ENCODE measurements at regions not wholly inside any gene's neighbourhood (a gene's known extent, or its start where the extent isn't known, plus 50 kb on each side); places are given as distances from the start of the nearest gene placed in this dataset.

- ChIA-PET CTCF (no interaction called here), POLR2A (no interaction called here), RAD21 (ENCODE audit: low non-redundant PET in 1 of 2, low total read pairs in 2 of 2, uncharacterized antibody in 2 of 2, unreplicated experiment in 2 of 2) (no interaction called here)
- Histone ChIP-seq H3K36me3 (ENCODE audit: control insufficient read depth in 1 of 2, insufficient read depth in 2 of 2, low read length in 2 of 2) (no peaks in the 10 kb centered on the region), H4K20me1 (ENCODE audit: insufficient read depth) (no peaks in the 10 kb centered on the region), H3K9ac (ENCODE audit: low read length) (no peak overlapping the region), H3K4me1 (ENCODE audit: control insufficient read depth in 1 of 2, insufficient read depth in 2 of 2, low read length in 2 of 2) (no peaks in the 10 kb centered on the region), H3K27me3 (ENCODE audit: insufficient read depth, low read length) (no peaks in the 10 kb centered on the region), H3K27ac (ENCODE audit: low read depth, low read length) (no peak overlapping the region), H3K4me2 (ENCODE audit: low read length) (no peak overlapping the region), H2AFZ (ENCODE audit: low read depth, low read length, poor library complexity, severe bottlenecking) (no peak overlapping the region), H3K79me2 (ENCODE audit: insufficient read depth, low read length) (no peaks in the 10 kb centered on the region), H3K9me3 (ENCODE audit: control insufficient read depth in 1 of 2, insufficient read depth in 1 of 2, low read depth in 1 of 2, low read length in 2 of 2) (no peaks in the 10 kb centered on the region), H3K4me3 (replicated peaks in 1 of 2; ENCODE audit: low read depth in 1 of 2, low read length in 2 of 2) (no peak overlapping the region), H3K9me2 (ENCODE audit: insufficient read depth) (no peaks in the 10 kb centered on the region)
- intact Hi-C loops (cut with micrococcal nuclease): no loop called here
- DNase-seq (ENCODE audit: low read depth, low spot score): no peak
- no peak for ATAC-seq
- BruUV-seq (replicated peaks): no TSS peak
- no peak for TF ChIP-seq SRF (IDR thresholded peaks at IDR 0.05; ENCODE audit: low read depth)
- no peak for TF ChIP-seq EGR1 (IDR thresholded peaks at IDR 0.05; ENCODE audit: low read depth)
- no peak for TF ChIP-seq REST (IDR thresholded peaks at IDR 0.05; ENCODE audit: low read depth)
- no peak for TF ChIP-seq ZBTB33 (IDR thresholded peaks at IDR 0.05; ENCODE audit: extremely low read depth, insufficient replicate concordance, low read length)
- TF ChIP-seq SP1 (IDR thresholded peaks at IDR 0.05; ENCODE audit: low read depth): no peak
- no peak for TF ChIP-seq YY1 (IDR thresholded peaks at IDR 0.05; ENCODE audit: extremely low read depth, insufficient replicate concordance, low read depth, low read length)
- no peak for TF ChIP-seq ATF3 (IDR thresholded peaks at IDR 0.05)
- TF ChIP-seq POLR2A (IDR thresholded peaks at IDR 0.05; ENCODE audit: borderline replicate concordance, extremely low read depth, insufficient read depth, insufficient read length): no peak
- TF ChIP-seq JUND (IDR thresholded peaks at IDR 0.05): no peak
- no peak for TF ChIP-seq ZFX (IDR thresholded peaks at IDR 0.05)
- no peak for TF ChIP-seq TCF7L2 (IDR thresholded peaks at IDR 0.05; ENCODE audit: borderline replicate concordance, extremely low read depth, insufficient read depth, insufficient read length)
- no peak for TF ChIP-seq ZNF274 (IDR thresholded peaks at IDR 0.05; ENCODE audit: low read depth, low read length)
- TF ChIP-seq CTCF (IDR thresholded peaks at IDR 0.05 in 2 of 3, conservative IDR thresholded peaks at IDR 0.05 in 1 of 3; ENCODE audit: borderline replicate concordance in 1 of 3, insufficient read depth in 1 of 3, low read depth in 2 of 3, low read length in 2 of 3): no peak
- no peak for TF ChIP-seq SIN3A (IDR thresholded peaks at IDR 0.05; ENCODE audit: low read depth)
Observed at GRCh38 chr17:14489986-14490385, 189.1 kb downstream of the HS3ST3B1 start.
